ENCODE measurements at regions not wholly inside any gene's neighbourhood (a gene's known extent, or its start where the extent isn't known, plus 50 kb on each side); places are given as distances from the start of the nearest gene placed in this dataset.

DNA sequence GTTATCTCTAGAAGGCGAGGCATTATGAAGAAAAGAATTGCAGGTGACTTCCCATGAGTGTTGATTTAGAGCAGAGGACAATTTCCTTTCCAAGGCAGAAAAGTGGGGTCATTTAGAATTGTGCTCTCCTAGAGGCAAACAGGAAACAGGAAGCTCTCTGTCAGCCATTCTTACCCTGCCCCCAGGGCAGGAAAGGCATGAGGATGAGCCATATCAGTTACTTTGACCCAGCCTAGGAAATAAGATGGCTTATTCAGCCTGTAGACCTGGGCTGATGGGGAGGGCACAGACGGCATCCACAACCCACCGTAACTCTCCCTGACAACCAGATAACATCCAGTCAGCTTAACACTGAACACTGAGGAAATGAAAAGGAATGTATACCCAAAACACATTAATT, 88.8 kb upstream of the KDR start:
- Histone ChIP-seq H3K4me2 (ENCODE audit: low read length) (no peak overlapping the region), H3K27ac (ENCODE audit: low read depth, low read length) (no peak overlapping the region), H3F3A (ENCODE audit: control insufficient read depth, insufficient read depth) (no peaks in the 10 kb centered on the region), H3K36me3 (ENCODE audit: control insufficient read depth, low read length) (no peaks in the 10 kb centered on the region), H3K9me2 (replicated peaks; ENCODE audit: control insufficient read depth, low read length) (no peaks in the 10 kb centered on the region), H3K79me2 (ENCODE audit: control insufficient read depth, low read length) (no peaks in the 10 kb centered on the region), H4K20me1 (ENCODE audit: control insufficient read depth, insufficient read depth, low read depth, low read length) (no peaks in the 10 kb centered on the region), H3K4me3 (ENCODE audit: low read length) (no peak overlapping the region), H3K9me3 (ENCODE audit: control insufficient read depth, insufficient read depth, low read length) (no peaks in the 10 kb centered on the region), H3K27me3 (ENCODE audit: control insufficient read depth, low read length) (no peaks in the 10 kb centered on the region), H3K4me1 (ENCODE audit: control insufficient read depth, low read length) (peaks cover 5% of the 10 kb centered on the region)
- TF ChIP-seq EZH2phosphoT487 (IDR thresholded peaks at IDR 0.05; ENCODE audit: borderline replicate concordance, low read length), result no peak
- TF ChIP-seq, protein P1, sequence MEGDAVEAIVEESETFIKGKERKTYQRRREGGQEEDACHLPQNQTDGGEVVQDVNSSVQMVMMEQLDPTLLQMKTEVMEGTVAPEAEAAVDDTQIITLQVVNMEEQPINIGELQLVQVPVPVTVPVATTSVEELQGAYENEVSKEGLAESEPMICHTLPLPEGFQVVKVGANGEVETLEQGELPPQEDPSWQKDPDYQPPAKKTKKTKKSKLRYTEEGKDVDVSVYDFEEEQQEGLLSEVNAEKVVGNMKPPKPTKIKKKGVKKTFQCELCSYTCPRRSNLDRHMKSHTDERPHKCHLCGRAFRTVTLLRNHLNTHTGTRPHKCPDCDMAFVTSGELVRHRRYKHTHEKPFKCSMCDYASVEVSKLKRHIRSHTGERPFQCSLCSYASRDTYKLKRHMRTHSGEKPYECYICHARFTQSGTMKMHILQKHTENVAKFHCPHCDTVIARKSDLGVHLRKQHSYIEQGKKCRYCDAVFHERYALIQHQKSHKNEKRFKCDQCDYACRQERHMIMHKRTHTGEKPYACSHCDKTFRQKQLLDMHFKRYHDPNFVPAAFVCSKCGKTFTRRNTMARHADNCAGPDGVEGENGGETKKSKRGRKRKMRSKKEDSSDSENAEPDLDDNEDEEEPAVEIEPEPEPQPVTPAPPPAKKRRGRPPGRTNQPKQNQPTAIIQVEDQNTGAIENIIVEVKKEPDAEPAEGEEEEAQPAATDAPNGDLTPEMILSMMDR (IDR thresholded peaks at IDR 0.05; ENCODE audit: low read depth, low read length, poor library complexity, severe bottlenecking), result no peak

DNA sequence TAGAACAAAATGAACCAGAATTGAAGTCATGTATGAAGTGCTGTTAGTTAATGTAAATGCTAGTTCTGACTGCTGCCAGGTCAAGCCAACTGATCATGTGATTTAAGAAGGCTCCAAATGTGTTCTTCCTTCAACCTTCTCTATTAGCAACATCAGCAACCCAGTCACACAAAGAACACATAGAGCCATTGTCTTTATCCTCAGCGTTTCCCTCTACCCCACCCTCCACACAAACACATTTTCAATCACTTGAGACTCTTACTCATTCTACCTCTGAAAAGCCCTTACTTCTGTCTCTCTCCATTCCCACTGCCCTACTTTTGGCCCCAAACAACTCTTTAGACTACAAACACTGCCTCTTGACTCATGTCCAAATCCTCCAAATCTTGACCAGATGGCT, 89.7 kb upstream of the KDR start:
- Histone ChIP-seq H3F3A (ENCODE audit: control insufficient read depth, insufficient read depth) (no peaks in the 10 kb centered on the region), H3K4me1 (ENCODE audit: control insufficient read depth, low read length) (peaks cover 5% of the 10 kb centered on the region), H3K27me3 (ENCODE audit: control insufficient read depth, low read length) (no peaks in the 10 kb centered on the region), H3K4me2 (ENCODE audit: low read length) (no peak overlapping the region), H3K27ac (ENCODE audit: low read depth, low read length) (no peak overlapping the region), H3K79me2 (ENCODE audit: control insufficient read depth, low read length) (no peaks in the 10 kb centered on the region), H4K20me1 (ENCODE audit: control insufficient read depth, insufficient read depth, low read depth, low read length) (no peaks in the 10 kb centered on the region), H3K4me3 (ENCODE audit: low read length) (no peak overlapping the region), H3K9me3 (ENCODE audit: control insufficient read depth, insufficient read depth, low read length) (no peaks in the 10 kb centered on the region), H3K36me3 (ENCODE audit: control insufficient read depth, low read length) (no peaks in the 10 kb centered on the region), H3K9me2 (replicated peaks; ENCODE audit: control insufficient read depth, low read length) (no peaks in the 10 kb centered on the region)
- TF ChIP-seq EZH2phosphoT487 (IDR thresholded peaks at IDR 0.05; ENCODE audit: borderline replicate concordance, low read length), result no peak
- TF ChIP-seq, protein P1 (IDR thresholded peaks at IDR 0.05; ENCODE audit: low read depth, low read length, poor library complexity, severe bottlenecking), result no peak

DNA sequence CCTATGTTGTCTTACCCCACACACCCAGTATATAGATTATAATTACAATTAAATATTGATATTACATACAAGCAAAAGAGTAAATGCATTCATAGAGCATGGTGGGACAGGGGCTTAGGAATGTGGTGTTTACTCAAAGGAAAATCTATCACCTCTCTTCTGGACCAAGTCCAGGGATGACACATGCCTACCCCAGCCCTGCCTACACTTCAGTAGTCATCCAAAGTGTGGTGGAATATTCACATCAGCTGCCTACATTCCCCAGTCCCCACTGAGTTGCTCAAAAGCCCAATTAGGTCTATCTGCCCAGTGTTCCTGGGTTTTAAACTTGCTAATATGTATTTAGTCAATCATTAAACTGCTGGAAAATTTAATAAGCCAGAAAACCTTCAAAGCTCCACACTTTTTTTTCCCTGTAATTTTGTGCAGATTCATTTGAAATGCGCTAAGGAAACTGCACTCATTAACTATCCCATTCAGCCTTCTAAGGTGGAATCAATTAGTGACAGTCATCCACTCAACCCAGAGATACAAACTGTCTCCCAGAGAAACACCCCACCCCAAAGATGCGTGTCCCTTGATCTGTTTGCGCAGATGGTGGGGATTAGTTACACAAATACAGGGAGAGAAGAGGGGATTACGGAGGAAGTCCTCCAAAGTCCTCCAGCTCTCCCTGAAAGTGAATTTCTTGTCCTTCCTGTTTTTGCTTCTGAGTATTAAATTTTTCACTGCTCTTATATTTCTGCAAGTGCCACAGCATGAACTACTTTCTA, 91.7 kb upstream of the KDR start:
- H3K9me3 ChIP-seq (ENCODE audit: control insufficient read depth, insufficient read depth, low read length), result no peaks in the 10 kb centered on the region
- no peaks in the 10 kb centered on the region for H3K36me3 ChIP-seq (ENCODE audit: control insufficient read depth, low read length)
- peaks cover 5% of the 10 kb centered on the region for H3K4me1 ChIP-seq (ENCODE audit: control insufficient read depth, low read length)
- H3K27me3 ChIP-seq (ENCODE audit: control insufficient read depth, low read length), result no peaks in the 10 kb centered on the region
- H3K4me2 ChIP-seq (ENCODE audit: low read length), result no peak overlapping the region
- H4K20me1 ChIP-seq (ENCODE audit: control insufficient read depth, insufficient read depth, low read depth, low read length), result no peaks in the 10 kb centered on the region
- H3K79me2 ChIP-seq (ENCODE audit: control insufficient read depth, low read length), result no peaks in the 10 kb centered on the region
- no peaks in the 10 kb centered on the region for H3K9me2 ChIP-seq (replicated peaks; ENCODE audit: control insufficient read depth, low read length)
- no peak overlapping the region for H3K27ac ChIP-seq (ENCODE audit: low read depth, low read length)
- no peak overlapping the region for H3K4me3 ChIP-seq (ENCODE audit: low read length)
- TF ChIP-seq, protein P1 (IDR thresholded peaks at IDR 0.05; ENCODE audit: low read depth, low read length, poor library complexity, severe bottlenecking), result no peak
- no peak for TF ChIP-seq EZH2phosphoT487 (IDR thresholded peaks at IDR 0.05; ENCODE audit: borderline replicate concordance, low read length)
- no peaks in the 10 kb centered on the region for H3F3A ChIP-seq (ENCODE audit: control insufficient read depth, insufficient read depth)

Data from DOHH2 (cell line).